Panc1 (cell line): ENCODE measurements at regions not wholly inside any gene's neighbourhood (a gene's known extent, or its start where the extent isn't known, plus 50 kb on each side); places are given as distances from the start of the nearest gene placed in this dataset.
"Not testable (repeated sequence)": the region's sequence is repeated elsewhere in the genome, so short reads cannot be mapped to it uniquely, and the experiment has no call there.

Source experiments
- ATAC-seq: fragments of 200-7000 bp; cut with Tn5 transposase; 2 replicates; pipeline ENCODE4 v1.9.1; 2020; ENCODE audit warnings: mild to moderate bottlenecking, moderate library complexity
- BruUV-seq: library from RNA; stranded (reverse); fragments of 400-500 nt; replicated peaks from 2 replicates; lab custom pipeline; 2021; lab: Mats Ljungman, UMichigan
- CTCF ChIA-PET: fragments of 300-600 bp; sonication (Branson Sonifier 250); formaldehyde crosslinking; loops from one replicate; lab custom pipeline; 2022; ENCODE audit warnings: antibody characterized with exemption; lab: Charles Lee
- POLR2A ChIA-PET: fragments of 300-600 bp; sonication (Branson Sonifier 250); formaldehyde crosslinking; loops from one replicate; lab custom pipeline; 2022; ENCODE audit warnings: antibody characterized with exemption; lab: Charles Lee
- DNase-seq: peaks from one replicate; pipeline ENCODE4 v3.0.0-alpha.2; 2010; ENCODE audit warnings: low read depth, low spot score
- H3K27ac ChIP-seq: 2 replicates; pipeline ENCODE4 v1.5.1; 2011; ENCODE audit warnings: mild to moderate bottlenecking, low read length, inconsistent platforms
- H3K27me3 ChIP-seq: fragments of 200-500 bp; sonication (Bioruptor generic); 2 replicates; pipeline ENCODE4 v1.6.0; 2014; ENCODE audit warnings: low read length, inconsistent platforms; ENCODE audit not compliant: control insufficient read depth, insufficient read depth
- H3K36me3 ChIP-seq: fragments of 200-500 bp; sonication (Bioruptor generic); 2 replicates; pipeline ENCODE4 v1.5.1; 2014; ENCODE audit warnings: inconsistent platforms, mild to moderate bottlenecking, low read length, moderate library complexity; ENCODE audit not compliant: control insufficient read depth, insufficient read depth
- H3K4me1 ChIP-seq: 2 replicates; pipeline ENCODE4 v1.5.1; 2011; ENCODE audit warnings: inconsistent platforms, mild to moderate bottlenecking, low read length, moderate library complexity; ENCODE audit not compliant: control insufficient read depth, insufficient read depth
- H3K4me3 ChIP-seq, 2 experiments: 2 replicates each; pipeline ENCODE4 v1.5.1; 2011 to 2012; ENCODE audit warnings: low read depth in 2 of 2, low read length in 2 of 2, mild to moderate bottlenecking in 2 of 2, inconsistent platforms in 1 of 2, moderate library complexity in 1 of 2
- H3K9me3 ChIP-seq: fragments of 200-500 bp; sonication (Bioruptor generic); 2 replicates; pipeline ENCODE4 v1.5.1; 2014; ENCODE audit warnings: low read depth, mild to moderate bottlenecking, inconsistent platforms, low read length, moderate library complexity; ENCODE audit not compliant: control insufficient read depth, insufficient read depth
- CTCF ChIP-seq: fragments of 450-650 bp; IDR thresholded peaks from 2 replicates; pipeline ENCODE4 v1.5.1; 2017; ENCODE audit warnings: mild to moderate bottlenecking
- POLR2AphosphoS5 ChIP-seq: IDR thresholded peaks from 2 replicates; pipeline ENCODE4 v1.6.1; 2012; ENCODE audit warnings: mild to moderate bottlenecking, low read depth, low read length, moderate library complexity
- SIN3A ChIP-seq: IDR thresholded peaks from 2 replicates; pipeline ENCODE4 v1.6.1; 2012; ENCODE audit warnings: low read depth, mild to moderate bottlenecking, low read length, moderate library complexity, borderline replicate concordance; ENCODE audit not compliant: insufficient read depth
- TCF7L2 ChIP-seq: IDR thresholded peaks from 2 replicates; pipeline ENCODE4 v1.6.1; 2011; ENCODE audit warnings: mild to moderate bottlenecking, low read depth, low read length, inconsistent platforms
- in situ Hi-C: cut with HindIII; loops from 2 replicates; pipeline ENCODE4 v1.10.0; 2016; ENCODE audit warnings: low sequenced_read_pairs, low pct_unique_long_range_greater_than_20kb
- intact Hi-C: fragments of 100-400 bp; cut with micrococcal nuclease; formaldehyde crosslinking; loops from one replicate; pipeline ENCODE4 v1.10.0; 2022; ENCODE audit not compliant: unreplicated experiment
- TF ChIP-seq, protein P1 (sequence below), 2 experiments: IDR thresholded peaks; 2 replicates each; pipeline ENCODE4 v1.6.1; 2011 to 2012; ENCODE audit warnings: low read depth in 2 of 2, control low read depth in 1 of 2, low read length in 1 of 2, mild to moderate bottlenecking in 1 of 2, moderate library complexity in 1 of 2; ENCODE audit not compliant: insufficient read depth in 1 of 2

DNA sequence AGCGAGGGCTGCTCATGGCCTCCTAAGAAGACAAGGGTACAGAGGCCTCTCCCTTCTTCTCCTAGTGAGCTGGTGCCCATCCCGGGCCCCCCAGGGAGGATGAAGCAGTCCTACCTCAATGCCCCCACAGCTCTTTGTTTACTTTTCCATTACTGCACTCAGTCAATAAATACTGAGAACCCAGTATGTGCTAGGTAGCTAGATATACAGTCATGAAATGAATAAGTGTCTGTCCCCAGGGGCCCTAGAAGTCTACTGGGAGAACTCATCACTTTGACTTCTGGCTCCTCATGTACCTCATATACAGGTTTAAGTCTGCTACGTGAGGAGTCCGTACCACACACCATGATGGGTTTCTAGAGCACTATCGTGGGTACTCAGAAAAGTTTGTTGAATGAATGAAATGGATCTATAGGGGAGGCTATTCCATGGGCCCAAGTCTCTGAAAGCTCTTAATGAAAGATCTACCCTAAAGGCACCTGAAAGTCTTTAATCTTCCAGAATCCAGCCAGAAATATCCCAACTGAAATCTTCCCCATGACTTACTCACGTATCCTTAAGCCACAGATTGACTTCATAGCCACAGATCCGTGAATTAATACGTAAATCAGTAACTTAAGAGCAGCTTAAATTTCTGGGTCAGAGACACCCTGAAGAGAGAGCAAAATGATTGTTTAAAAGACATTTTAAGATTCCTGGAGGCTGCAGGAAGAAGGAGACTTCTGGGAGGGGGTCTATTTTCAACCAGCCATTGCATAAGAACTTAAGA is 51.6 kb upstream of the POMP start:
- no peaks in the 10 kb centered on the region for H3K4me1 ChIP-seq
- BruUV-seq: no TSS peak

GRCh38 chr13:28606466-28606865 is 52.5 kb upstream of the POMP start:
- TF ChIP-seq SIN3A (no peak), POLR2AphosphoS5 (no peak), TCF7L2 (no peak), CTCF (no peak)
- TF ChIP-seq, protein P1, sequence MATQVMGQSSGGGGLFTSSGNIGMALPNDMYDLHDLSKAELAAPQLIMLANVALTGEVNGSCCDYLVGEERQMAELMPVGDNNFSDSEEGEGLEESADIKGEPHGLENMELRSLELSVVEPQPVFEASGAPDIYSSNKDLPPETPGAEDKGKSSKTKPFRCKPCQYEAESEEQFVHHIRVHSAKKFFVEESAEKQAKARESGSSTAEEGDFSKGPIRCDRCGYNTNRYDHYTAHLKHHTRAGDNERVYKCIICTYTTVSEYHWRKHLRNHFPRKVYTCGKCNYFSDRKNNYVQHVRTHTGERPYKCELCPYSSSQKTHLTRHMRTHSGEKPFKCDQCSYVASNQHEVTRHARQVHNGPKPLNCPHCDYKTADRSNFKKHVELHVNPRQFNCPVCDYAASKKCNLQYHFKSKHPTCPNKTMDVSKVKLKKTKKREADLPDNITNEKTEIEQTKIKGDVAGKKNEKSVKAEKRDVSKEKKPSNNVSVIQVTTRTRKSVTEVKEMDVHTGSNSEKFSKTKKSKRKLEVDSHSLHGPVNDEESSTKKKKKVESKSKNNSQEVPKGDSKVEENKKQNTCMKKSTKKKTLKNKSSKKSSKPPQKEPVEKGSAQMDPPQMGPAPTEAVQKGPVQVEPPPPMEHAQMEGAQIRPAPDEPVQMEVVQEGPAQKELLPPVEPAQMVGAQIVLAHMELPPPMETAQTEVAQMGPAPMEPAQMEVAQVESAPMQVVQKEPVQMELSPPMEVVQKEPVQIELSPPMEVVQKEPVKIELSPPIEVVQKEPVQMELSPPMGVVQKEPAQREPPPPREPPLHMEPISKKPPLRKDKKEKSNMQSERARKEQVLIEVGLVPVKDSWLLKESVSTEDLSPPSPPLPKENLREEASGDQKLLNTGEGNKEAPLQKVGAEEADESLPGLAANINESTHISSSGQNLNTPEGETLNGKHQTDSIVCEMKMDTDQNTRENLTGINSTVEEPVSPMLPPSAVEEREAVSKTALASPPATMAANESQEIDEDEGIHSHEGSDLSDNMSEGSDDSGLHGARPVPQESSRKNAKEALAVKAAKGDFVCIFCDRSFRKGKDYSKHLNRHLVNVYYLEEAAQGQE (IDR thresholded peaks at IDR 0.05; ENCODE audit: insufficient read depth in 1 of 2, low read depth in 2 of 2, low read length in 1 of 2): no peak
- no TSS peak for BruUV-seq
- Histone ChIP-seq H3K27me3 (no peaks in the 10 kb centered on the region; the same call in 1 of the 2 replicates), H3K27ac (no peak overlapping the region), H3K9me3 (no peaks in the 10 kb centered on the region), H3K4me1 (no peaks in the 10 kb centered on the region), H3K36me3 (no peaks in the 10 kb centered on the region), H3K4me3 (no peak overlapping the region)
- POLR2A ChIA-PET: no interaction called here
- in situ Hi-C loops (no loop called here), intact Hi-C loops (no loop called here)
- CTCF ChIA-PET: no interaction called here
- no peak for DNase-seq
- ATAC-seq: no peak

More for the DNA sequence above, 51.6 kb upstream of the POMP start:
- no peaks in the 10 kb centered on the region for H3K9me3 ChIP-seq
- no peak overlapping the region for H3K4me3 ChIP-seq
- H3K27ac ChIP-seq: no peak overlapping the region
- H3K27me3 ChIP-seq: no peaks in the 10 kb centered on the region; the same call in 1 of the 2 replicates
- no peak for ATAC-seq
- no peak for DNase-seq
- intact Hi-C loops: no loop called here
- CTCF ChIA-PET: no interaction called here
- no peaks in the 10 kb centered on the region for H3K36me3 ChIP-seq
- in situ Hi-C loops: no loop called here
- POLR2A ChIA-PET: no interaction called here
- no peak for TF ChIP-seq SIN3A
- no peak for TF ChIP-seq CTCF
- no peak for TF ChIP-seq POLR2AphosphoS5
- TF ChIP-seq TCF7L2: no peak
- TF ChIP-seq, protein P1 (IDR thresholded peaks at IDR 0.05; ENCODE audit: insufficient read depth in 1 of 2, low read depth in 2 of 2, low read length in 1 of 2): no peak

DNA sequence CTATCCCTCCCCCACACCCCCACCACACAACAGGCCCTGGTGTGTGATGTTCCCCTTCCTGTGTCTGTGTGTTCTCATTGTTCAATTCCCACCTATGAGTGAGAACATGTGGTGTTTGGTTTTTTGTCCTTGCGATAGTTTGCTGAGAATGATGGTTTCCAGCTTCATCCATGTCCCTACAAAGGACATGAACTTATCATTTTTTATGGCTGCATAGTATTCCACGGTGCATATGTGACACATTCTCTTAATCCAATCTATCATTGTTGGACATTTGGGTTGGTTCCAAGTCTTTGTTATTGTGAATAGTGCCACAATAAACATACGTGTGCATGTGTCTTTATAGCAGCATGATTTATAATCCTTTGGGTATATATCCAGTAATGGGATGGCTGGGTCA is 53.8 kb upstream of the POMP start:
- H3K4me1 ChIP-seq, DNase-seq, BruUV-seq, POLR2A ChIA-PET, ATAC-seq, intact Hi-C loops, H3K4me3 ChIP-seq, H3K27me3 ChIP-seq, CTCF ChIA-PET, H3K27ac ChIP-seq, in situ Hi-C loops, H3K36me3 ChIP-seq, H3K9me3 ChIP-seq: not testable (repeated sequence)
